Activated effector memory CD4-positive, alpha-beta T cell treated with anti-CD3 and anti-CD28 coated beads, Interleukin-2, amount 50 U/mL, for 16 hours (primary cell): ENCODE measurements at regions not wholly inside any gene's neighbourhood (a gene's known extent, or its start where the extent isn't known, plus 50 kb on each side); places are given as distances from the start of the nearest gene placed in this dataset.

ENCODE experiments used
- DNase-seq: peaks from one replicate; pipeline ENCODE4 v3.0.0-alpha.2; 2020

DNA sequence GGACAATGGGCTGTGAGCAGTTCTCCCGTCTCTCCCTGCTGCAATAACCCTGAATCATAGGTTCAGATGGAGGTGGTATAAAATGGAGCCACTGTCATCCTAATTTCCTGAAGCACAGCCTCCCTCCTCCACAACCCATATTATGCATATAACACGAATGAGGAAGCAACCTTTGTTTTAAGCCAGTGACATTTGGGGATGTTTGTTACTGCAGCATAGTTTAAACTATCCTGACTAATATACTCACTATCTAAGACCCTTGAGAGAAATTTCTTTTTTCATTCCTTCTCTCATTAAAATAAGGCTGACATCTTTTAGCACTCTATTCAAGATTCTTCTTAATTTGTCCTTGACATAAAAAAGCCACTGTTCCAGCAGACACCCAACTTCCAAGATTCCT is 413.4 kb downstream of the SOX9 start:
- DNase-seq = no peak

GRCh38 chr17:72534776-72535175 is 414.0 kb downstream of the SOX9 start:
- DNase-seq = no peak

GRCh38 chr17:72535346-72535745 is 414.5 kb downstream of the SOX9 start:
- no peak for DNase-seq

- no peak for DNase-seq
Measured at GRCh38 chr17:72535779-72536178, 415.0 kb downstream of the SOX9 start.

- no peak for DNase-seq
Measured at GRCh38 chr17:72536788-72537187, 416.0 kb downstream of the SOX9 start.

DNA sequence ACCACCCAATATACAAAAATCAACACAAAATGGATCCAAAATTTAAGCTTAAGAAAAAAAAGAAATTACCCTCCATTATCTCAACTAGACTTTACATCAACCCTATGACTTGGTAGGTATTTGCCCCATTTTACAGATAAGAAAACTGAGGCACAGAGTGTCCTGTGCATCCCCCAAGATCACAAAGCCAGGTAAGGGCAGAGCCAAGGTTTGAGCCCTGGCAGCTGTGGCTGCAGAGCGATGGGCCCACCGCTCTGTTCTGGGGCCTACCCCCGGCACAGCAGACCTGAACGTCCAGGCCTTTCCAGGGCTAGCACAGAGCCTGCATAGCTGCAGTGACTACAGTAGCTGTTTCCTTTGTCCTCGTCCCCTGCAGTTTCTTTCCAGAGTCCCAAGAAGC is 417.6 kb downstream of the SOX9 start:
- no peak for DNase-seq

- no peak for DNase-seq
Measured at GRCh38 chr17:72538901-72539352, 418.1 kb downstream of the SOX9 start.

- peak; percentile 86 for DNase-seq
Measured at GRCh38 chr17:72539981-72540897, 419.4 kb downstream of the SOX9 start.

- no peak for DNase-seq
Measured at GRCh38 chr17:72542317-72542716, 421.5 kb downstream of the SOX9 start.

DNA sequence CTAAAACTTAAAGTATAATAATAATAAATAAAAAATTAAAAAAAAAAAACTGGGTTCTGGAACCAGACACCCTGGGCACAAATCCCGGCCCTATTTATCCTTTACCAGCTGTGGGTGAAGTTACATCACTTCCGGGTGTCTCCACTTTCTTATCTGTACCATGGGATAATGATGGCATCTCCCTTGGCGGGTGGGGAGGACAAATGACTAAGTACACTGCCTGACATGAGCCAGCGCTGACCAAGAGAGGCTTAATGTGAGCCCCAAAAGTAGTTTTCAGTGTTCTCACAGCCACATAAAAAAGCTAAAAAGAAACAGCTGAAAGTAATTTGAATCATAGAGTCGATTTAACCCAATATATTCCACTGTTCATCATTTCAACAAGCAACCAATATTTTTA is 424.9 kb downstream of the SOX9 start:
- DNase-seq = no peak

DNA sequence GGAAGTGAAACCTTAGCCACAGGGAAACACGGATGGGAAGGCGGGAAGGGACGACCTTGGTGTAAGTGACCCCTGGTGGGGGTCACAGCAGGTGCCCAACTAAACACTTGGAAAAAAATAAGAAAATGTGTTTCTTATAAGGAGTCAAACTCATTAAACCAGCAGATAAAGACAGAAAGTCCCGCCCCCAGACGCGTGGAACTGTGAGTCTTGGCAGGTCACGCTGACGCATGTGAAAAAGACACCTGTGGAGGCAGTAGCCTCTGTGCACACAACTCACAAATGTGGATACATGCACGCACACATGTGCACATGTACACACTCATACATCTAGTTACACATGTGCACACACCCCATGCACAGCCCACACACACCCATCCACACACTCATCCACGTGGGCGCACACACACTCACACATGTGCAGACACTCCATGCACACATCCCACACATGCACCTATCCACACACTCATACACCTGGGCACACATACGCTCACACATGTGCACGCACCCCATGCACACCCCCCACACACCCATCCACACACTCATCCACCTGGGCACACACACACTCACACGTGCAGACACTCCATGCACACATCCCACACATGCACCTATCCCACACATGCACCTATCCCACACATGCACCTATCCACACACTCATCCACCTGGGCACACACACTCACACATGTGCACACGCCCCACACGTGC is 432.4 kb downstream of the SOX9 start:
- no peak for DNase-seq

- no peak for DNase-seq
Measured at GRCh38 chr17:72554508-72554907, 433.7 kb downstream of the SOX9 start.

- no peak for DNase-seq
Measured at GRCh38 chr17:72555052-72555451, 434.2 kb downstream of the SOX9 start.

GRCh38 chr17:72556944-72557826 is 436.4 kb downstream of the SOX9 start:
- peak; percentile 82 for DNase-seq

DNA sequence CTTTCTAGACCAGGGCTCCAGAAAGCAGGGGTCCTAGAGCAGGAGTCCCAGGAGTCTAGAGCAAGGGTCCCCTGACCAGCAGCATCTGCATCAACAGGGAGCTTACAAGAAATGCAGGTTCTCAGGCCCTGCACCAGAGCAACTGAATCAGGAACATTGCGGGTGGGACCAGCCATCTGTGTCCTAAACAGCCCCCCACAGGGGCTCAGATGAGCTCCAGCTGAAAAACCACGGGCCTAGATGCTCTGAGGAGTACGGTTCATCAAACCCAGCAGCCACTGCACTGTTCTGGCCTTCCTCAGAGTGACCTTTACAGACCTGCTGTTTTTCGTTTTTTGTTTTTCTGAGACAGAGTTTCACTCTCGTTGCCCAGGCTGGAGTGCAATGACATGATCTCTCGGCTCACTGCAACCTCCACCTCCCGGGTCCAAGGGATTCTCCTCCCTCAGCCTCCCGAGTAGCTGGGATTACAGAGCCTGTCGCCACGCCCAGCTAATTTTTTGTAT is 438.2 kb downstream of the SOX9 start:
- DNase-seq = no peak

DNA sequence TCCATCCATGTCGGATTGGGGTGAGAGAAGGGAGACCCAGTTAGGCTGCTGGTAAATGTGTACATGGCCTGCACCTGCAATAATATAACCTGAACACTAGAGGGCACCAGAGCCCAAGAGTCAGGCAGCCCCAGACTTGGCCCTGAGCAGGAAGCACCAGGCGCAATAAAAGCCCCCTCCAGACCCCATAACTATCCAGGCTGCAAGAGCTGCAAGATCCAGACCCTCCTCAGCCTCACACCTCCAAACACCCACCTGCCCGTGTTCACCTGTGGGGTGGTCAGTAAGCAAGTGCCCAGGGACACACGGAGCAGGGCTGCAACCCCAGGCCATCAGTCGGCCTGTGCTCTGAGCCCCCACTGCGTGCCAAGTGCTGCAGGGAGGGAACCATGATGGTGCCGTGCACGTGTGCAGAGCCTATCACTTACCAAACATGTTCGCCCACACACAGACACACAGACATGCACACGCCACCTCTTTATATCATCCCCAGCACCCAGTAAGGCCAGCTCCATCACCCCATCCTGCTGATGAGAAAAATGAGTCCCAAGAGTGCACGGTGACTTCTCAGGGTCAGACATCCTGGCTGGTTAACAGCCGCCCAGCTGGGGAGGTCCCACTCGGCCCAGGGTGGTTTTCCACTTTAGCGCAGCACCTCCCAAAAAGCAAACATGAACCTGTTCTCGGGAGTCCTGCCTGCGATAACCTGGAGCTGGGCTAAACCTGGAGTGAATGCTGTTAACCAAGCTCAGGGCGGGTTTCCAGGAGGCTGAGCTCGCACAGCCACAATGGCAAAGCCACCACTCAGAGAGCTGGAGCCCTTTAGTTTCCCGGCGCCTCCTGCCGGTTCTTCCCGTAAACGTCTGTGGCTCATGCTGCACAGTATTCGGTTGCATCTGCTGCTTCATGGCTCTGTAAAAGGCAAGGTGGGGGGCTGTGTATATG is 439.8 kb downstream of the SOX9 start:
- peak; percentile 73 for DNase-seq

GRCh38 chr17:72561266-72561665 is 440.4 kb downstream of the SOX9 start:
- no peak for DNase-seq

DNA sequence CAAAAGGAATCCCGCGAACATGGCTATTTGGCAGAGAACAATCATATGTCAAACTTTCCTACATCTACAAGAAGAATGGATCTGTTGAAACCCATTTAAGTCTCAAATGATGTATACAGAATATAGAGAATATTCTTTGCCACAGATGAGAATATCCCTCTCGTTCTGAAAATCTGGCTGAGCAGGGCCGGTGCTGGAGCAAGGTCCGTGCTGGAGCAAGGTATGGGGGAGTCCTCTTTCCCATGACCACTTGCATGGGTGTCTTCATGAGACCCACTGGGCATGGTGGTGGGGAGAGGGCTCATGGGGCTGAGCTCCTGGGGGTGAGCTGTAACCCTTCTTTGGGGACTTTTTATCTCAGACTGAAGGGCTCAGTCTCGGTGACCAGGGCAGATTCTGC is 440.9 kb downstream of the SOX9 start:
- DNase-seq = no peak

DNA sequence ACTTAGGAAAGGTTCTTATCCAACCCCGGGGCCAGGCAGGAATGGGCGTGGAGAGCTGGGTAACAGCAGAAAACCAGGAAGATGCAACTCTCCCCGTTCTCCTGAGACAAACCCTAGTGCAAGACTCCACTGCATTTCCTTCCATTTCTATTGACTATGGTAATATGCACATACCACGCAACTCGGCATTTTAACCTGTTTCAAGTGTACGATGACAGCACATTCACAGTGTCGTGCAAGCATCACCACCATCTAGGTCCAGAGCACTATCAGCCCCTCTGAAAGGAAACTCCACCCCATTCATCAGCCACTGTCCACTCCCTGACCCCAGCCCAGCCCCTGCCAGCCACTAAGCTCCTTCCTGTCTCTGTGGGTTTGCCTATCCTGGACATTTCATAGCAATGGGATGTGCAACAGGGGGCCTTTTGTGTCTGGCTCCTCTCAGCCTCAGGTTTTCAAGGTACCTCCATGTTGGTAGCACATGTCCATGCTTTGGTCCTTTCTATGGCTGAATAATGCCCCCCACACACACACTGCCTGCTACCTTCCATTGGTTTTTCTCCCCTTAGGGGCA is 441.9 kb downstream of the SOX9 start:
- DNase-seq = no peak

GRCh38 chr17:72563952-72564351 is 443.1 kb downstream of the SOX9 start:
- DNase-seq = no peak

- DNase-seq = no peak
Measured at GRCh38 chr17:72565006-72565405, 444.2 kb downstream of the SOX9 start.
